ENCODE measurements at regions not wholly inside any gene's neighbourhood (a gene's known extent, or its start where the extent isn't known, plus 50 kb on each side); places are given as distances from the start of the nearest gene placed in this dataset.

GRCh38 chr10:42952349-42952748, 124.5 kb upstream of the RET start:
- Histone ChIP-seq H3K36me3 (ENCODE audit: control insufficient read depth in 4 of 4, insufficient read depth in 4 of 4, low read length in 3 of 4) (no peaks in the 10 kb centered on the region), H3K4me1 (ENCODE audit: control extremely low read depth in 1 of 4, control insufficient read depth in 4 of 4, insufficient read depth in 4 of 4, low read length in 3 of 4) (peaks cover 0 to 4% (median 1%) of the 10 kb centered on the region in 4 experiments), H3K27ac (ENCODE audit: insufficient read depth in 1 of 2, low read depth in 1 of 2, low read length in 2 of 2, poor library complexity in 1 of 2, severe bottlenecking in 2 of 2) (no peak overlapping the region), H3K9me3 (ENCODE audit: control extremely low read depth in 1 of 5, control insufficient read depth in 4 of 5, insufficient read depth in 2 of 5, low read depth in 1 of 5, low read length in 4 of 5) (peaks cover 0 to 4% (median 0%) of the 10 kb centered on the region in 5 experiments), H3K4me3 (ENCODE audit: control insufficient read depth in 1 of 7, extremely low read depth in 1 of 7, insufficient read depth in 4 of 7, low read depth in 2 of 7, low read length in 6 of 7) (no peak overlapping the region), H3K27me3 (replicated peaks in 2 of 5; ENCODE audit: control insufficient read depth in 4 of 5, insufficient read depth in 5 of 5, low read length in 4 of 5) (peaks cover 0 to 5% (median 0%) of the 10 kb centered on the region in 5 experiments)
- DNase-seq = no peak
- CTCF ChIA-PET = interaction anchor here (1.2 to 1.4 kb wide), 2 partner anchors 8 to 140 kb away, joined by 3 read pairs; no protein-coding TSS in a partner anchor
- POLR2A ChIA-PET = no interaction called here
- 93% methylated on average over 11 of the region's 14 CpGs for WGBS (ENCODE audit: insufficient coverage)

GRCh38 chr10:42952931-42953683, 123.8 kb upstream of the RET start:
- Histone ChIP-seq H3K36me3 (ENCODE audit: control insufficient read depth in 4 of 4, insufficient read depth in 4 of 4, low read length in 3 of 4) (no peaks in the 10 kb centered on the region), H3K4me1 (ENCODE audit: control extremely low read depth in 1 of 4, control insufficient read depth in 4 of 4, insufficient read depth in 4 of 4, low read length in 3 of 4) (peaks cover 0 to 4% (median 1%) of the 10 kb centered on the region in 4 experiments), H3K27me3 (replicated peaks in 2 of 5; ENCODE audit: control insufficient read depth in 4 of 5, insufficient read depth in 5 of 5, low read length in 4 of 5) (peaks cover 0 to 5% (median 0%) of the 10 kb centered on the region in 5 experiments), H3K4me3 (ENCODE audit: control insufficient read depth in 1 of 7, extremely low read depth in 1 of 7, insufficient read depth in 4 of 7, low read depth in 2 of 7, low read length in 6 of 7) (no peak overlapping the region), H3K9me3 (ENCODE audit: control extremely low read depth in 1 of 5, control insufficient read depth in 4 of 5, insufficient read depth in 2 of 5, low read depth in 1 of 5, low read length in 4 of 5) (peaks cover 0 to 2% (median 0%) of the 10 kb centered on the region in 5 experiments), H3K27ac (ENCODE audit: insufficient read depth in 1 of 2, low read depth in 1 of 2, low read length in 2 of 2, poor library complexity in 1 of 2, severe bottlenecking in 2 of 2) (no peak overlapping the region)
- POLR2A ChIA-PET = no interaction called here
- DNase-seq = no peak
- 94% methylated on average over 12 of the region's 13 CpGs for WGBS (ENCODE audit: insufficient coverage)
- CTCF ChIA-PET = interaction anchor here (0.8 to 1.4 kb wide), 3 partner anchors 8 to 139 kb away, joined by 3 read pairs; no protein-coding TSS in a partner anchor

DNA sequence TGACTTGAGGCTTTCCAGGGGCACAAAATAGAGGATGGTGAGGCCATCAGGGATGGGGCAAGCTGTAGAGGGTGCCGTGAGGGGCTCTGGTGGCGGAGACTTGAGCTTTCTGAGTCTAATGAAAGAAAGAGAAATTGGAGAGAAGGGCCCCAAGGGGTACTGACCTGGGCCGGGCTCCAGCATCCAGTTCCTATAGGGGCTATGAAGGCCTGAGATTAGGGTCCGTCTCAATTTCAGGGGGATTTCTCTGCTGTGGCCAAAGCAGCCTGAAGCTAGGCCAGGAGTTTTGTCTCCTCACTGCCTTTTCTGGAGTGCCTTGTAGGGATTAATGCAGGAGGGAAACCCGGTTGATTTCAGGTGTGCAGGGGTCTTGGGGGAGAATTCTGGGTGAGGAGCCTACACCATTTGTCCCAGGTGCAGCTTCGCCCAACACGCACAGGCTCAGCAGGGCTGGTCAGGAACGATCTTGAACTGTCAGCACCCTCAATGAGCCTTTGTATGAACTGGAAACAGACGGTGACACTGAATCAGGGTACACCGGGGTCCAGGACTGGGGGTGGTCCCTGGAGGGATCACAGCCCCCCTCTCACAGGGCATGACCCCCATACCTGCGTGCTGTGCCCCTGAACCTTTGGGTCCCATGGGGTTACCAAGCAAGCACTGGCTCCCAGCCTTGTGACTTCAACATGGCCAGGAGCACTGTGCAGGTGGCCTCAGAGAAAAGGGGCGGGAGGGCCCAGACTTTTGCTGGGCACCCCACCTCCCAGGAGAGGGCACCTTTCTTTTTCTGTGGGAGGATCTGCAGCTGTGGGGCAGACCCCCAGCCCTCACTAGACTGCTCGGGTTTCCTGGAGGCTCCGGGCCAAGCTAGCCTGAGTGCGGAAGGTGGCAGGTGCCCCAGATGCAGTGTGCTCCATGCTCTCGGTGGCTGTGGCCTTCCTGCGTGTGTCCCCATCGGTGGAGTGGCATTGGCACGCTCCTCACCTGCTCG, 122.9 kb upstream of the RET start:
- H3K4me1 ChIP-seq (ENCODE audit: control extremely low read depth in 1 of 4, control insufficient read depth in 4 of 4, insufficient read depth in 4 of 4, low read length in 3 of 4) = peaks cover 0 to 4% (median 1%) of the 10 kb centered on the region in 4 experiments
- no peak for DNase-seq
- H3K27me3 ChIP-seq (replicated peaks in 2 of 5; ENCODE audit: control insufficient read depth in 4 of 5, insufficient read depth in 5 of 5, low read length in 4 of 5) = peaks cover 0 to 5% (median 0%) of the 10 kb centered on the region in 5 experiments
- ChIA-PET POLR2A (no interaction called here), CTCF (interaction anchor here (0.8 kb wide), 1 partner anchor 10 kb away, joined by 3 read pairs; no protein-coding TSS in a partner anchor)
- no peak overlapping the region for H3K27ac ChIP-seq (ENCODE audit: insufficient read depth in 1 of 2, low read depth in 1 of 2, low read length in 2 of 2, poor library complexity in 1 of 2, severe bottlenecking in 2 of 2)
- H3K36me3 ChIP-seq (ENCODE audit: control insufficient read depth in 4 of 4, insufficient read depth in 4 of 4, low read length in 3 of 4) = no peaks in the 10 kb centered on the region
- WGBS (ENCODE audit: insufficient coverage) = over 99% methylated on average over 15 of the region's 20 CpGs
- H3K4me3 ChIP-seq (ENCODE audit: control insufficient read depth in 1 of 7, extremely low read depth in 1 of 7, insufficient read depth in 4 of 7, low read depth in 2 of 7, low read length in 6 of 7) = no peak overlapping the region
- peaks cover 0 to 2% (median 0%) of the 10 kb centered on the region in 5 experiments for H3K9me3 ChIP-seq (ENCODE audit: control extremely low read depth in 1 of 5, control insufficient read depth in 4 of 5, insufficient read depth in 2 of 5, low read depth in 1 of 5, low read length in 4 of 5)

GRCh38 chr10:42954766-42955492, 121.9 kb upstream of the RET start:
- H3K27me3 ChIP-seq (replicated peaks in 2 of 5; ENCODE audit: control insufficient read depth in 4 of 5, insufficient read depth in 5 of 5, low read length in 4 of 5) = peaks cover 0 to 5% (median 0%) of the 10 kb centered on the region in 5 experiments
- H3K9me3 ChIP-seq (ENCODE audit: control extremely low read depth in 1 of 5, control insufficient read depth in 4 of 5, insufficient read depth in 2 of 5, low read depth in 1 of 5, low read length in 4 of 5) = peaks cover 0 to 2% (median 0%) of the 10 kb centered on the region in 5 experiments
- ChIA-PET POLR2A (no interaction called here), CTCF (no interaction called here)
- DNase-seq = no peak
- 90% methylated on average over 4 of the region's 4 CpGs for WGBS (ENCODE audit: insufficient coverage)
- H3K36me3 ChIP-seq (ENCODE audit: control insufficient read depth in 4 of 4, insufficient read depth in 4 of 4, low read length in 3 of 4) = no peaks in the 10 kb centered on the region
- no peak overlapping the region for H3K4me3 ChIP-seq (ENCODE audit: control insufficient read depth in 1 of 7, extremely low read depth in 1 of 7, insufficient read depth in 4 of 7, low read depth in 2 of 7, low read length in 6 of 7)
- H3K4me1 ChIP-seq (ENCODE audit: control extremely low read depth in 1 of 4, control insufficient read depth in 4 of 4, insufficient read depth in 4 of 4, low read length in 3 of 4) = peaks cover 0 to 4% (median 1%) of the 10 kb centered on the region in 4 experiments
- no peak overlapping the region for H3K27ac ChIP-seq (ENCODE audit: insufficient read depth in 1 of 2, low read depth in 1 of 2, low read length in 2 of 2, poor library complexity in 1 of 2, severe bottlenecking in 2 of 2)

DNA sequence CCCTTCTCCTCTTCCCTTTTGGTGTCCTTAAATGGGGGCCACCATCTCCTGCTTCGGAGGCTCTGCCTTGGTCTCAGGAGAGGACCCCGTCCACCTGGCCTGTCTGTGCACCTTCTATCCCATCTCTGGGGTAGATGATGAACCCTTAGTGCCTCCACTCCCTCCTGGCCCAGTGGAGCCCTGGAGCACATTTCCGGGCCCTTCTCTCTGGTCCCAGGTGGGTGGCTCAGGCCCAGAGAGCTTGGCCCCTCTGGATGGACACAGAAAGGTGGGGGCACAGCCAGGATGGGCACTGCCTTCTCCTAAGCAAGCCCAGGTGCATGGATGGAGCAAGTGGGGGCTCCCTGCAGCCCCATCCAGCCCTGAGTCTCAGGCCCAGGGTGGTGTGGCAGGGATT, 121.4 kb upstream of the RET start:
- Histone ChIP-seq H3K27ac (ENCODE audit: insufficient read depth in 1 of 2, low read depth in 1 of 2, low read length in 2 of 2, poor library complexity in 1 of 2, severe bottlenecking in 2 of 2) (no peak overlapping the region), H3K4me1 (ENCODE audit: control extremely low read depth in 1 of 4, control insufficient read depth in 4 of 4, insufficient read depth in 4 of 4, low read length in 3 of 4) (peaks cover 0 to 4% (median 1%) of the 10 kb centered on the region in 4 experiments), H3K27me3 (replicated peaks in 2 of 5; ENCODE audit: control insufficient read depth in 4 of 5, insufficient read depth in 5 of 5, low read length in 4 of 5) (peaks cover 0 to 5% (median 0%) of the 10 kb centered on the region in 5 experiments), H3K4me3 (ENCODE audit: control insufficient read depth in 1 of 7, extremely low read depth in 1 of 7, insufficient read depth in 4 of 7, low read depth in 2 of 7, low read length in 6 of 7) (no peak overlapping the region), H3K36me3 (ENCODE audit: control insufficient read depth in 4 of 4, insufficient read depth in 4 of 4, low read length in 3 of 4) (no peaks in the 10 kb centered on the region), H3K9me3 (ENCODE audit: control extremely low read depth in 1 of 5, control insufficient read depth in 4 of 5, insufficient read depth in 2 of 5, low read depth in 1 of 5, low read length in 4 of 5) (peaks cover 0 to 2% (median 0%) of the 10 kb centered on the region in 5 experiments)
- POLR2A ChIA-PET = no interaction called here
- CTCF ChIA-PET = interaction anchor here (0.7 kb wide), 1 partner anchor 11 kb away, joined by 3 read pairs; no protein-coding TSS in a partner anchor
- WGBS (ENCODE audit: insufficient coverage) = 100% methylated on average over 2 of the region's 3 CpGs
- DNase-seq = no peak

- DNase-seq = no peak
- ChIA-PET POLR2A (no interaction called here), CTCF (interaction anchor here (0.7 kb wide), 1 partner anchor 12 kb away, joined by 3 read pairs; no protein-coding TSS in a partner anchor)
- no peak overlapping the region for H3K27ac ChIP-seq (ENCODE audit: insufficient read depth in 1 of 2, low read depth in 1 of 2, low read length in 2 of 2, poor library complexity in 1 of 2, severe bottlenecking in 2 of 2)
- H3K4me3 ChIP-seq (ENCODE audit: control insufficient read depth in 1 of 7, extremely low read depth in 1 of 7, insufficient read depth in 4 of 7, low read depth in 2 of 7, low read length in 6 of 7) = no peak overlapping the region
- H3K9me3 ChIP-seq (ENCODE audit: control extremely low read depth in 1 of 5, control insufficient read depth in 4 of 5, insufficient read depth in 2 of 5, low read depth in 1 of 5, low read length in 4 of 5) = peaks cover 0 to 2% (median 0%) of the 10 kb centered on the region in 5 experiments
- peaks cover 0 to 3% (median 1%) of the 10 kb centered on the region in 4 experiments for H3K4me1 ChIP-seq (ENCODE audit: control extremely low read depth in 1 of 4, control insufficient read depth in 4 of 4, insufficient read depth in 4 of 4, low read length in 3 of 4)
- H3K36me3 ChIP-seq (ENCODE audit: control insufficient read depth in 4 of 4, insufficient read depth in 4 of 4, low read length in 3 of 4) = no peaks in the 10 kb centered on the region
- WGBS (ENCODE audit: insufficient coverage) = 100% methylated on average over 3 of the region's 3 CpGs
- H3K27me3 ChIP-seq (replicated peaks in 2 of 5; ENCODE audit: control insufficient read depth in 4 of 5, insufficient read depth in 5 of 5, low read length in 4 of 5) = peaks cover 0 to 5% (median 0%) of the 10 kb centered on the region in 5 experiments
Measured at GRCh38 chr10:42956045-42956444, 120.8 kb upstream of the RET start.
